IPS-18a (cell line): ENCODE measurements at regions not wholly inside any gene's neighbourhood (a gene's known extent, or its start where the extent isn't known, plus 50 kb on each side); places are given as distances from the start of the nearest gene placed in this dataset.

Source experiments
- H3K27ac ChIP-seq: one replicate; pipeline ENCODE4 v1.5.1; 2013; ENCODE audit warnings: low read length
- H3K27me3 ChIP-seq: one replicate; pipeline ENCODE4 v1.6.1; 2013; ENCODE audit warnings: mild to moderate bottlenecking, low read length; ENCODE audit not compliant: control insufficient read depth, insufficient read depth
- H3K36me3 ChIP-seq: one replicate; pipeline ENCODE4 v1.6.1; 2013; ENCODE audit warnings: low read depth, low read length; ENCODE audit not compliant: control insufficient read depth
- H3K4me1 ChIP-seq: one replicate; pipeline ENCODE4 v1.6.1; 2013; ENCODE audit warnings: low read depth, low read length; ENCODE audit not compliant: control insufficient read depth
- H3K4me3 ChIP-seq: one replicate; pipeline ENCODE4 v1.5.1; 2013; ENCODE audit warnings: low read length
- H3K9ac ChIP-seq: one replicate; pipeline ENCODE4 v1.6.1; 2013; ENCODE audit warnings: mild to moderate bottlenecking, low read length, moderate library complexity
- H3K9me3 ChIP-seq: one replicate; pipeline ENCODE4 v1.6.1; 2013; ENCODE audit warnings: low read depth, low read length; ENCODE audit not compliant: control insufficient read depth

DNA sequence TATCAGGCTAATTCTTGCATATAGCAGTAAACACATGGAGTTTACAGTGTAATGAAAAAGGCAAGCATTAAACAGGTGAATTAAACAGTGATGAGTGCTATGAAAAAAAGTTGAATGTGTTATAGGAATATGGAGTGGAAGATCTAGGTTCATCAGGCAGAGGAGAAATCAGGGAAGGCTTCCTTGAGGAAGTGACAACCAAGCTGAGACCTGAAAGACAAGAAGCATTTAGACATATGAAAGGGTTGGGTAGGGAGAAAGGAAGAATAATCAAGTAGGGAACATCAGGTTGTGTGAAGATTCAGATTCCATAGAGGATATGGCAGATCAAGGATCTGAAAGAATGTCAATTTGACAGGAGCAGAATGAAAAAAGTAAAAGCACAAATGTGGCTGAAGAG is 612.5 kb downstream of the PRELID2 start:
- no peak overlapping the region for H3K4me3 ChIP-seq
- H3K36me3 ChIP-seq, result no peaks in the 10 kb centered on the region
- H3K9ac ChIP-seq, result no peak overlapping the region
- H3K27me3 ChIP-seq, result no peaks in the 10 kb centered on the region
- H3K4me1 ChIP-seq, result no peaks in the 10 kb centered on the region
- no peak overlapping the region for H3K27ac ChIP-seq
- H3K9me3 ChIP-seq, result no peaks in the 10 kb centered on the region

DNA sequence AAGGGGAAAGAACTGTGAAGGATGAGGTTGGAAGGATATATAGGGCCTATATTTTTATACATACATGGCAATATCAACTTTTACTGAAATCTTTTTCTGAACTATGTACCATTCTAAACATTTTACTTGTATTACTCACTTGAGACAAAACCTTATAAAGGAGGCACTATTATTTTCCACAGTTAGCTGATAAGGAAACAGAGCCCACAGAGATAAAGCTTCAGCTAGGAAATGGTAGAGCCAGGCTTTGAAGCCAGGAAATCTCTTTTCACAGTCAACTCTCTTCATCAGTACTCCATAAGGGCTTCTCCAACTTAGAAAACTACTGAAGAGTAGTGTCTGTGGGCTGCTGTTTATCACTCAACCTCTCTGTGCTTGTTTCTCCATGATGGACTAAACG is 613.7 kb downstream of the PRELID2 start:
- H3K4me3 ChIP-seq, result no peak overlapping the region
- no peaks in the 10 kb centered on the region for H3K27me3 ChIP-seq
- H3K4me1 ChIP-seq, result no peaks in the 10 kb centered on the region
- H3K36me3 ChIP-seq, result no peaks in the 10 kb centered on the region
- no peak overlapping the region for H3K9ac ChIP-seq
- no peak overlapping the region for H3K27ac ChIP-seq
- no peaks in the 10 kb centered on the region for H3K9me3 ChIP-seq

DNA sequence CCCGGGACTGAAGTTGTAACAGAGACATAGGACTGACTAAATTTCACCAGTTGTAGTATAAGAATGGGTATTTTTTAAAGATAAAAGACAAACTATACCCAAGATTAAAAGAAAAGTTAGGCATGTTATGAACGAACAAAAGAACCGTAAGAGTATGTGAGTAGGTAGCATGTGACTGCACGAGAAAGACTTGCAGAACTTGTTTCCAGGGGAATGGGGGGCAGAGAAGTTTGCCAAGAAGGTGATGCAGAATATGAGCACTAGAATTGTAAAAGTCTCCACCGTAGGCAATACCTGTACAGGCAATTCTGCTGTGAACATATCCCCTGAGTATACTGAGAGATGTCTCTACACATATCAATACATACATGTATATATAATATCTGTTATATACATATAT is 614.7 kb downstream of the PRELID2 start:
- H3K9me3 ChIP-seq, result peaks cover 2% of the 10 kb centered on the region
- no peaks in the 10 kb centered on the region for H3K4me1 ChIP-seq
- H3K4me3 ChIP-seq, result no peak overlapping the region
- H3K36me3 ChIP-seq, result no peaks in the 10 kb centered on the region
- H3K27ac ChIP-seq, result no peak overlapping the region
- no peaks in the 10 kb centered on the region for H3K27me3 ChIP-seq
- H3K9ac ChIP-seq, result no peak overlapping the region

DNA sequence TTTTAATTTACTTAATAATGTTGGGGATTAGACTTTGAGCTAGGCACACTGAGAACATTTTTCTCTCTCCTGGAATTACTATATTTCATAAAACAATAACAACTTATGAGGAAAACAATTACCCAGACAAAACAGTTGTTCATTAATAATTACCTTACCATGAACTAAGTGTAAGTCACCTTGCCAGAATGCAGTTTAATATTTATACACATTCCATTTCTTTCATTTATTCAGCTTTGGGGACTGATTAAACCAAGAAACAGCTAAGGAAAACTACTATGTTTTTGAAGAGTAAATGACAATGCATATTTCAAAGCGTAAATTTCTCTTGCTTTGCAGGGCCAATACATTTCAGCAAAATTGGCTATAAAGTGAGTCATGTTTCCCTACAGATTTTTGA is 616.2 kb downstream of the PRELID2 start:
- Histone ChIP-seq H3K27me3 (no peaks in the 10 kb centered on the region), H3K9ac (no peak overlapping the region), H3K4me3 (no peak overlapping the region), H3K27ac (no peak overlapping the region), H3K36me3 (no peaks in the 10 kb centered on the region), H3K9me3 (peaks cover 8% of the 10 kb centered on the region), H3K4me1 (no peaks in the 10 kb centered on the region)

- no peaks in the 10 kb centered on the region for H3K4me1 ChIP-seq
- H3K4me3 ChIP-seq, result no peak overlapping the region
- H3K9me3 ChIP-seq, result peaks cover 8% of the 10 kb centered on the region
- H3K27ac ChIP-seq, result no peak overlapping the region
- no peaks in the 10 kb centered on the region for H3K36me3 ChIP-seq
- no peaks in the 10 kb centered on the region for H3K27me3 ChIP-seq
- no peak overlapping the region for H3K9ac ChIP-seq
These were observed 617.1 kb downstream of the PRELID2 start for GRCh38 chr5:145218019-145218418.

GRCh38 chr5:145210020-145210419 is 625.1 kb downstream of the PRELID2 start:
- peaks cover 1% of the 10 kb centered on the region for H3K9me3 ChIP-seq
- no peak overlapping the region for H3K9ac ChIP-seq
- no peaks in the 10 kb centered on the region for H3K4me1 ChIP-seq
- no peak overlapping the region for H3K27ac ChIP-seq
- no peaks in the 10 kb centered on the region for H3K27me3 ChIP-seq
- H3K4me3 ChIP-seq, result no peak overlapping the region
- no peaks in the 10 kb centered on the region for H3K36me3 ChIP-seq

- Histone ChIP-seq H3K4me3 (no peak overlapping the region), H3K4me1 (no peaks in the 10 kb centered on the region), H3K9me3 (no peaks in the 10 kb centered on the region), H3K27me3 (no peaks in the 10 kb centered on the region), H3K9ac (no peak overlapping the region), H3K36me3 (no peaks in the 10 kb centered on the region), H3K27ac (no peak overlapping the region)
These were observed 629.6 kb downstream of the PRELID2 start for GRCh38 chr5:145205546-145205945.

DNA sequence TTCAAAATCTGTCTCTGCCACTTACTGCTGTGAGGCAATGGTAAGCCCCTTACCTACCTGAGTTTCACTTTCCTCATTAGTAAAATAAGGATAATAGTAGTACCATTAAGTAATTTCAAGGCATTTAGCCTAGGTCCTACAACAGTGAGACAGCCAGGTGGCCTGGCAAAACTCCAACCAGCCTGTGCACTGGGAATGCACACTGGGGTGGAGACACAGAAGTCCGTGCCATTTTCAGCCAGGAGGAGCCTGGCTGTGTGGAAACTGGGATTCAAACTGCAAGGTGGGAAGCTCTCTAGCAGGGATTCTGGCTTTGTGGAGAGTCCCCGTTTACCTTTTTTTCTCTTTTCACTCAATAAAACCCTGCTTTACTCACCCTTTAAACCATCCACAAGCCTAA is 630.4 kb downstream of the PRELID2 start:
- H3K9ac ChIP-seq, result no peak overlapping the region
- no peaks in the 10 kb centered on the region for H3K27me3 ChIP-seq
- no peaks in the 10 kb centered on the region for H3K9me3 ChIP-seq
- H3K4me1 ChIP-seq, result no peaks in the 10 kb centered on the region
- no peaks in the 10 kb centered on the region for H3K36me3 ChIP-seq
- H3K27ac ChIP-seq, result no peak overlapping the region
- H3K4me3 ChIP-seq, result no peak overlapping the region

DNA sequence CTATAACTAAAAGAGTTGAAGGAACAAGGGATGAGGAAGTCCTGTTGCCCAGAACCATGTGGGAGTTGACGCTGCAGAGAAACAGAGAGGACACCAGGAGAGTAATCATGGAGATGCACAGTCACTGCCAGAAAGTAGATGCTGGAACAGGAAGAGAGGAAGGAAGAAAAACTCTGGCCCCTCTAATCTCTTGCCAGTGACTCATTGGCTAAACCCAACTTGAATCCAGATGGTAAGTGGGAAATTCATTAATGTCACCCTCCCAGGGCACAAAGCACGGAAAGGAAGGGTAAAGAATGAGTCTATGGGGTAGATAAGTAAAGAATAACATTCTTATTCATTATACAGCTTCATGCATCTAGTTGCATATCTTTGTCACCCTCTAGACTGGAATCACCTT is 631.9 kb downstream of the PRELID2 start:
- no peak overlapping the region for H3K4me3 ChIP-seq
- H3K27ac ChIP-seq, result no peak overlapping the region
- H3K36me3 ChIP-seq, result no peaks in the 10 kb centered on the region
- no peaks in the 10 kb centered on the region for H3K4me1 ChIP-seq
- no peaks in the 10 kb centered on the region for H3K9me3 ChIP-seq
- no peak overlapping the region for H3K9ac ChIP-seq
- no peaks in the 10 kb centered on the region for H3K27me3 ChIP-seq

DNA sequence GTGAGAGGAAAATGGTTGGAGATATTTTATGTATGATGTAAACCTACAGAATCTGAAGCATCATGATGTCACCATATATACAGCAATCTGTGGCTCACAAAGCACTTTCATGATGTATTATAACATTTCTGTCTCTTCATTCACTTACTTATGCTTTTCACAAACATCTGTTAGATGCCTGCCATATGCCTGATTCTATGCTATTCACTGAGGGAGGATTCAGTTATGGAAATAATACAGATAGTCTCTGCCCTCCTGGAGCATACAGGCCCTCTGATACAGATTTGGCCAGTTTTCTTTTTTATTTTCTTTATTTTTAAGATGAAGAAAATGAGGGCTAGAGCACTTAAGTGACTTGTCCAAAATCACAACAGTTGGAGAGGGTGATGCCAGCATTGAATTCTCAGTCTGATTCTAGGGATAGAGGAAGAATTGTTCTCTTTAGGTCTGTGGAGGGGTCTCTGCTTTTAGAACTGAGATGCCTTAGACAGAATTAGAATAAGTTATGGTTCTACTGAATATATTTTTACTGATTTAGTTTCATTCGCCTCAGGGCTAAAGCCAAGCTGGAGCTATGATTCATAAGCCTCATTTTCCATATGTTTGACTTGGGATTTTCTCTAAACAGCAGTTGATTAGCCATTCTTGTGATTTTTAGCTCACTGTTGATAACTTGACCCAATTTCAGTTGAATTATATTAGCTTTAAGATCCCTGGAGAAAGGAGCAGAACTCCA is 636.4 kb downstream of the PRELID2 start:
- Histone ChIP-seq H3K9ac (no peak overlapping the region), H3K4me3 (no peak overlapping the region), H3K27me3 (no peaks in the 10 kb centered on the region), H3K27ac (no peak overlapping the region), H3K36me3 (no peaks in the 10 kb centered on the region), H3K4me1 (no peaks in the 10 kb centered on the region), H3K9me3 (no peaks in the 10 kb centered on the region)

DNA sequence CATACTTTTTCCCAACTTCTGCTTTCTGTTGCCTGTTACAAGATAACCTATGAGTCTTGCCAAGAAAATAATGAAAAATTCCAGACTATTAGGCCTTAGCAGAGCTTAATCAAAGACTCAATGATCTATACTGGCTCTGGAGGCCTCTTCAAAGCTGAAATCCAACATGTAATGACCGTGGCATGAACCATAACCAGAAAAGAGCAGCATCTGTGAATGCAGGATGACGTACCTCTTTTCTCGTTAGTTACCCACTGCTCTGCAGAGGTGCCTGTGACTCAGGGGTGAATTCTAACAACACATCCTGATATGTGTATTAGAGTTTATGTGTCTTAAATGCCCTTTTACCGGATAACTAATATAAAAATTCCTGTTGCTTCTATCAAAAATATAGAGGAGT is 645.4 kb downstream of the PRELID2 start:
- Histone ChIP-seq H3K4me1 (no peaks in the 10 kb centered on the region), H3K27ac (no peak overlapping the region), H3K36me3 (no peaks in the 10 kb centered on the region), H3K9ac (no peak overlapping the region), H3K4me3 (no peak overlapping the region), H3K9me3 (no peaks in the 10 kb centered on the region), H3K27me3 (no peaks in the 10 kb centered on the region)

GRCh38 chr5:145180371-145180770 is 654.8 kb downstream of the PRELID2 start:
- no peak overlapping the region for H3K9ac ChIP-seq
- H3K36me3 ChIP-seq, result no peaks in the 10 kb centered on the region
- no peak overlapping the region for H3K27ac ChIP-seq
- H3K4me1 ChIP-seq, result peaks cover 28% of the 10 kb centered on the region
- H3K9me3 ChIP-seq, result no peaks in the 10 kb centered on the region
- H3K27me3 ChIP-seq, result no peaks in the 10 kb centered on the region
- no peak overlapping the region for H3K4me3 ChIP-seq
